ENCODE measurements at regions not wholly inside any gene's neighbourhood (a gene's known extent, or its start where the extent isn't known, plus 50 kb on each side); places are given as distances from the start of the nearest gene placed in this dataset.

GRCh38 chr12:125373375-125373774 is 308.1 kb downstream of the AACS start:
- no peak for TF ChIP-seq CTCF (IDR thresholded peaks at IDR 0.05)
- no peak for TF ChIP-seq ZFX (IDR thresholded peaks at IDR 0.05; ENCODE audit: borderline replicate concordance)
